H1 (cell line): ENCODE measurements at regions not wholly inside any gene's neighbourhood (a gene's known extent, or its start where the extent isn't known, plus 50 kb on each side); places are given as distances from the start of the nearest gene placed in this dataset.

ENCODE experiments used
- CTCF ChIA-PET: fragments of 300-600 bp; sonication (Branson Sonifier 250); formaldehyde crosslinking; loops from one replicate; lab custom pipeline; 2021; ENCODE audit not compliant: partially characterized antibody; lab: Charles Lee
- POLR2A ChIA-PET: fragments of 300-600 bp; sonication (Branson Sonifier 250); formaldehyde crosslinking; loops from one replicate; lab custom pipeline; 2021; ENCODE audit warnings: inconsistent platforms; ENCODE audit not compliant: partially characterized antibody; lab: Charles Lee
- DNase-seq, 2 experiments: peaks; one replicate each; pipeline versions ENCODE4 v3.0.0 to v3.0.0-alpha.2; 2010 to 2022; ENCODE audit warnings: low spot score in 2 of 2, low read depth in 1 of 2, mixed read lengths in 1 of 2
- FAIRE-seq: peaks from 2 replicates; lab custom pipeline; 2011; peaks lifted over from hg19 to GRCh38; lab: Jason Lieb, UNC
- H2AFZ ChIP-seq: 2 replicates; pipeline ENCODE4 v1.8.1; 2012; ENCODE audit warnings: low read length, inconsistent platforms
- H2AK5ac ChIP-seq: 2 replicates; pipeline ENCODE4 v1.6.1; 2013; ENCODE audit warnings: low read depth, low read length
- H2BK120ac ChIP-seq: replicated peaks from 2 replicates; pipeline ENCODE3; 2013; ENCODE audit warnings: low read depth, low read length, inconsistent platforms
- H2BK12ac ChIP-seq: 2 replicates; pipeline ENCODE4 v1.6.1; 2013; ENCODE audit warnings: low read depth, low read length
- H2BK15ac ChIP-seq: 2 replicates; pipeline ENCODE4 v1.6.1; 2013; ENCODE audit warnings: low read length
- H2BK20ac ChIP-seq: 2 replicates; pipeline ENCODE4 v1.6.1; 2013; ENCODE audit warnings: low read length
- H2BK5ac ChIP-seq: 2 replicates; pipeline ENCODE4 v1.6.1; 2013; ENCODE audit warnings: low read depth, low read length
- H3K14ac ChIP-seq: 2 replicates; pipeline ENCODE4 v1.6.1; 2013; ENCODE audit warnings: inconsistent platforms; ENCODE audit not compliant: insufficient read length
- H3K18ac ChIP-seq: 2 replicates; pipeline ENCODE4 v1.6.1; 2013; ENCODE audit warnings: low read length; ENCODE audit errors: extremely low read depth
- H3K23ac ChIP-seq: 2 replicates; pipeline ENCODE4 v1.6.1; 2013; ENCODE audit warnings: inconsistent platforms; ENCODE audit not compliant: insufficient read length
- H3K23me2 ChIP-seq: 2 replicates; pipeline ENCODE4 v1.6.1; 2013; ENCODE audit warnings: low read depth, low read length
- H3K27ac ChIP-seq: 2 replicates; pipeline ENCODE4 v1.6.1; 2011; ENCODE audit warnings: low read depth, low read length, inconsistent platforms
- H3K27me3 ChIP-seq, 4 experiments: replicated peaks in 1 of 4; 1 replicate in 1 of 4; 2 replicates in 3 of 4; pipeline versions ENCODE4 v1.6.1 to v1.8.1; 2011 to 2013; ENCODE audit warnings: low read length in 3 of 4, mild to moderate bottlenecking in 3 of 4, inconsistent platforms in 2 of 4, mixed read lengths in 2 of 4, moderate library complexity in 1 of 4; ENCODE audit not compliant: control insufficient read depth in 3 of 4, insufficient read depth in 3 of 4; ENCODE audit errors: extremely low read depth in 1 of 4
- H3K36me3 ChIP-seq, 4 experiments: 2 replicates each; pipeline versions ENCODE4 v1.6.1 to v1.8.1; 2011 to 2013; ENCODE audit warnings: mild to moderate bottlenecking in 4 of 4, low read length in 3 of 4, moderate library complexity in 2 of 4, control low read depth in 1 of 4, inconsistent platforms in 1 of 4; ENCODE audit not compliant: insufficient read depth in 4 of 4, control insufficient read depth in 2 of 4
- H3K4ac ChIP-seq: replicated peaks from 2 replicates; pipeline ENCODE3; 2013; ENCODE audit warnings: low read length, low read depth, mixed read lengths, inconsistent platforms; ENCODE audit not compliant: insufficient read length
- H3K4me1 ChIP-seq, 4 experiments: replicated peaks in 1 of 4; 1 replicate in 1 of 4; 2 replicates in 3 of 4; pipeline versions ENCODE4 v1.6.1 to v1.8.1; 2011 to 2013; ENCODE audit warnings: low read length in 3 of 4, inconsistent platforms in 2 of 4, mixed read lengths in 1 of 4; ENCODE audit not compliant: insufficient read depth in 4 of 4, control insufficient read depth in 3 of 4
- H3K4me2 ChIP-seq, 2 experiments: 2 replicates each; pipeline versions ENCODE4 v1.6.1 to v1.8.1; 2011 to 2013; ENCODE audit warnings: low read depth in 2 of 2, low read length in 2 of 2, control low read depth in 1 of 2, inconsistent platforms in 1 of 2, mild to moderate bottlenecking in 1 of 2; ENCODE audit not compliant: insufficient read depth in 1 of 2
- H3K4me3 ChIP-seq, 4 experiments: fragments of 200-600, 300-600 bp in 1 of 4; sonication (generic), shearing (Covaris generic), sonication (Bioruptor Twin) in 1 of 4; 2 replicates each; pipeline versions ENCODE4 v1.5.1 to v1.8.1; 2011 to 2016; ENCODE audit warnings: low read length in 4 of 4, low read depth in 3 of 4, control low read depth in 2 of 4, inconsistent platforms in 2 of 4, mild to moderate bottlenecking in 2 of 4, mixed read lengths in 1 of 4, moderate library complexity in 1 of 4; ENCODE audit not compliant: insufficient read depth in 2 of 4; ENCODE audit errors: extremely low read depth in 1 of 4
- H3K56ac ChIP-seq: replicated peaks from 2 replicates; pipeline ENCODE3; 2013; ENCODE audit warnings: low read depth, mild to moderate bottlenecking, mixed read lengths, low read length, inconsistent platforms; ENCODE audit not compliant: insufficient read length
- H3K79me1 ChIP-seq: 2 replicates; pipeline ENCODE4 v1.6.1; 2013; ENCODE audit warnings: low read depth, low read length, control low read depth
- H3K79me2 ChIP-seq, 2 experiments: 2 replicates each; pipeline versions ENCODE4 v1.6.1 to v1.8.1; 2012 to 2013; ENCODE audit warnings: low read length in 2 of 2, mild to moderate bottlenecking in 2 of 2, inconsistent platforms in 1 of 2; ENCODE audit not compliant: insufficient read depth in 2 of 2, control insufficient read depth in 1 of 2
- H3K9ac ChIP-seq, 4 experiments: replicated peaks in 1 of 4; 1 replicate in 1 of 4; 2 replicates in 3 of 4; pipeline versions ENCODE4 v1.6.1 to v1.8.1; 2011 to 2013; ENCODE audit warnings: low read depth in 3 of 4, low read length in 3 of 4, control low read depth in 2 of 4, mild to moderate bottlenecking in 2 of 4, moderate library complexity in 2 of 4, inconsistent platforms in 1 of 4; ENCODE audit errors: extremely low read depth in 1 of 4
- H3K9me3 ChIP-seq, 2 experiments: 2 replicates each; pipeline versions ENCODE4 v1.6.1 to v1.8.1; 2012 to 2013; ENCODE audit warnings: mild to moderate bottlenecking in 2 of 2, moderate library complexity in 2 of 2, control low read depth in 1 of 2, inconsistent platforms in 1 of 2, low read depth in 1 of 2, low read length in 1 of 2, mixed read lengths in 1 of 2; ENCODE audit not compliant: insufficient read depth in 2 of 2
- H4K20me1 ChIP-seq, 2 experiments: replicated peaks in 1 of 2; 2 replicates each; pipeline versions ENCODE3 to v1.8.1; 2011 to 2013; ENCODE audit warnings: inconsistent platforms in 2 of 2, low read length in 2 of 2, mild to moderate bottlenecking in 1 of 2; ENCODE audit not compliant: insufficient read depth in 2 of 2, control insufficient read depth in 1 of 2
- H4K5ac ChIP-seq: 2 replicates; pipeline ENCODE4 v1.6.1; 2013; ENCODE audit warnings: low read length, low read depth, mixed read lengths, inconsistent platforms; ENCODE audit not compliant: insufficient read length
- H4K8ac ChIP-seq: 2 replicates; pipeline ENCODE4 v1.8.0; 2013; ENCODE audit warnings: mild to moderate bottlenecking, moderate library complexity, low read length, inconsistent platforms; ENCODE audit not compliant: insufficient read depth; ENCODE audit errors: extremely low read depth
- H4K91ac ChIP-seq: replicated peaks from 2 replicates; pipeline ENCODE3; 2013; ENCODE audit warnings: low read length, mixed read lengths, inconsistent platforms; ENCODE audit not compliant: insufficient read length
- RXRA ChIP-seq: IDR thresholded peaks from 2 replicates; pipeline ENCODE4 v1.6.1; 2011; ENCODE audit warnings: low read depth, mild to moderate bottlenecking, low read length, moderate library complexity; ENCODE audit not compliant: insufficient read depth
- WGBS, 2 experiments: shearing (Covaris generic) in 1 of 2; methylation state at CpG; one replicate each; pipeline versions ENCODE4 v1.1.6 to v1.1.7; 2013 to 2015; ENCODE audit warnings: low lambda C conversion rate in 2 of 2, mixed read lengths in 2 of 2, inconsistent platforms in 1 of 2, low coverage in 1 of 2, missing lambda C conversion rate in 1 of 2; ENCODE audit not compliant: insufficient replicate concordance in 2 of 2, insufficient coverage in 1 of 2, insufficient read length in 1 of 2; ENCODE audit errors: extremely low coverage in 1 of 2, missing lambda C conversion rate in 1 of 2; 5-methylcytosine and 5-hydroxymethylcytosine counted together

DNA sequence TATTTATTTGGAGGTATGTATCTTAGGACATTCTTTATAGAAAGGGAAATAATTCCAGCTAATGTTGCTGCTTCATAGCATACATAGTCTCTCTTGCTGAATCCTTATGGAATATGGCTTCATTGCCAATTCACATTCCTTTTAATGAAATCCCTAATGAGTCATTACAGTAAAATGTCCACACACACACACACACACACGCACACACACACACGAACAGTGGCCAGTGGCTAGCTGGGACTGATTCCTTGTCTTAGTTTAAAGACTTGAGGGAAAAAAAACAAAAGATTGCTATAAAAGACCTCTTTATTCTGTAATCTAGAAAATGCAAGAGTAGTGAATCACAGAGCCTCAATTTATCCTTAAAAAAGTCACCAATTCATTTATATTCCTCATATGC is 301.6 kb downstream of the SLITRK6 start:
- H2BK120ac ChIP-seq: no peak overlapping the region
- no peak overlapping the region for H3K14ac ChIP-seq
- FAIRE-seq (no peak), DNase-seq (no peak)
- no peaks in the 10 kb centered on the region for H3K9me3 ChIP-seq
- no peak overlapping the region for H3K9ac ChIP-seq
- H3K4me2 ChIP-seq: no peak overlapping the region
- no peaks in the 10 kb centered on the region for H3K79me2 ChIP-seq
- ChIA-PET POLR2A (no interaction called here), CTCF (no interaction called here)
- no peak overlapping the region for H3K4ac ChIP-seq
- H3K4me3 ChIP-seq: no peak overlapping the region
- no peak overlapping the region for H2AK5ac ChIP-seq
- no peak overlapping the region for H3K27ac ChIP-seq
- H3K27me3 ChIP-seq: no peaks in the 10 kb centered on the region
- peaks cover 0 to 4% (median 0%) of the 10 kb centered on the region in 4 experiments; a peak in 1 of 8 replicates for H3K36me3 ChIP-seq
- TF ChIP-seq RXRA: no peak
- H2BK12ac ChIP-seq: no peak overlapping the region
- no peak overlapping the region for H2BK5ac ChIP-seq
- no peak overlapping the region for H3K56ac ChIP-seq
- H4K5ac ChIP-seq: no peak overlapping the region
- H3K79me1 ChIP-seq: no peaks in the 10 kb centered on the region
- H4K20me1 ChIP-seq: no peaks in the 10 kb centered on the region
- no peak overlapping the region for H2BK15ac ChIP-seq
- no peak overlapping the region for H3K18ac ChIP-seq
- H2BK20ac ChIP-seq: no peak overlapping the region
- H4K91ac ChIP-seq: no peak overlapping the region
- no peak overlapping the region for H3K23ac ChIP-seq
- H2AFZ ChIP-seq: no peak overlapping the region
- WGBS, 2 experiments: 79% methylated on average over 2 of the region's 2 CpGs; no CpG with 5 or more reads in 1 of the 2 experiments
- H4K8ac ChIP-seq: no peak overlapping the region
- H3K23me2 ChIP-seq: no peaks in the 10 kb centered on the region
- H3K4me1 ChIP-seq: peaks cover 0 to 3% (median 3%) of the 10 kb centered on the region in 4 experiments; a peak in 2 of 7 replicates
